Left colon (tissue), 2 donors: ENCODE measurements at regions not wholly inside any gene's neighbourhood (a gene's known extent, or its start where the extent isn't known, plus 50 kb on each side); places are given as distances from the start of the nearest gene placed in this dataset.
"Not testable (repeated sequence)": the region's sequence is repeated elsewhere in the genome, so short reads cannot be mapped to it uniquely, and the experiment has no call there.

ENCODE experiments used
- ATAC-seq: fragments of 200-7000 bp; cut with Tn5 transposase; one replicate; pipeline ENCODE4 v1.9.1; 2020; ENCODE audit warnings: mild to moderate bottlenecking, moderate library complexity
- DNase-seq, 2 donors: peaks; one replicate each; pipeline ENCODE4 v3.0.0-alpha.2; 2020
- intact Hi-C, 2 donors: fragments of 100-400 bp; cut with DNase I in 1 of 2; cut with micrococcal nuclease in 1 of 2; formaldehyde crosslinking; loops; one replicate each; pipeline versions ENCODE4 v1.11.2 to v1.14.0; 2022; cut with DNase I, micrococcal nuclease
- donor health status: DM: no; HTN: no; CAD: no.
- donor health status: DM: yes; HTN: yes; CAD: no.

- DNase-seq (no peak), ATAC-seq (no peak)
- intact Hi-C loops = no loop called here
Measured at GRCh38 chr3:15851735-15852134, 54.0 kb upstream of the ANKRD28 start.

DNA sequence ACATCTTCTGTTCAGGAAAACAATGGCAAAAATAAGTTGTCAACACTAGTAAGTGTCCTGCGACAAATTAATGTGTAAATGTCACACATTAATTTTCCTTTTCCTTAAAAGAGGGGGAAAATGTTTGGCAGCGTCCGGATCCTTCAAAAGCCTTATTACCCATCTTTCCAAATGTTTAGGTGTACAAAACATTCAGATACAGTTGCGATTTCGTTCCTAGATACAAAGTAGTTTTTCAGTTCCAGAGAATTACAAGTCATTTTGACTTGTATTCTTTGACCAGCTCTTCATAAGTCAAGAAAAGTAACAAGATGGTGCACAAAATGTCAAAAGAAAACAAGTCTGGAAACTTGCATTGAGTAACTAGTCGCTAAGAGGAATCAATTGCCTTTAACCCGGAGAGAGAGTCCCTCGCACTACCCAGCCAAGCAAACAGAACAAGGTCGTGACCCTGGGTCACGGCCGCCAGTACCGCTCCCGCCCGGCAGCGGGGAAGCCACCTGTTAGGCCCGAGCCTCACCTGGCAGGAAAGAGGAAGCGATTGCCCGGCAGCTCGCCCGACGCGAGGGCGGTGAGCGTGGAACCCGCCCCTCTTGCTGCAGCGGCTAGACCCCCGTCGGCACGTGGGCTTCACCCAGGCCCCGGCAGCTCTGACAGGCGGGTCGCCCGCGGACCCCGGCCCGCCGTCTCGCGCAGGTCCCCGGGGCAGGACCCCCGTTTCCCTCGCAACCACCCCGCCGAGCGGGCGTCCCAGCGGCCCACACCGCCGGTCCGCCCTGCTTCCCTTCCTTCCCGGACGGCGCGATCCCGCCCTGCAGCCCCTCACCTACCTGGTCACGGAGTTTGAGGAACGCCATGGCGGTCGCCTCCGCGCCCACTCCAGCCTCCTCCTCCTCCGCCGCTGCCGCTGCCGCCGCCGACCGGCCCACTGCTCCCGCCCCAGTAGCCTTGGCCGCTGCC, 61.0 kb upstream of the ANKRD28 start:
- ATAC-seq = peak; percentile 76
- intact Hi-C loops = no loop called here

DNA sequence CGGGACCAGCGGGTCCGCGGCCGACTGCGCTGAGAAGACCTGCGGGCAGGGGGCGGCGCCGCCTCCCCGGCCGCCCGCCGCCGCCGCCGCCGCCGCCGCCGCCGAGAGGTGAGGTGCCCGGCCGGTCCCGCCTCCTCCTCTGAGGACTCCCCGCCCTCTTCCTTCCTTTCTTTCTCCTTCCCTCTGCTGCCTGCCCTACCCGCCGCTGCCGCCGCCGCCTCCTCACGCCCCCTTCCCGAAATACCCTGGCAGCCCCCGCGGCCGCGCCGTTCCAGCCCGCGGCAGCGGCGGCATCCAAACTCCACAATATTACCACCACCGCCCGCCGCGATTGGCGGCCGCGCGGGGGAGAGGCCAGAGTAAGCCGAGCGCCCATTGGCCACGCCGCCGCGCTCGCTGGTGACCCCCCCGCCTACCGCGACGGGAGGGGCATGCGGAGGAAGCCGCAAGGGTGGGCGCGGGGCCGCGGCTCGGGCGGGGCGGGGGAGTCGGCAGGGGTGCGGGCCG, 61.8 kb upstream of the ANKRD28 start:
- intact Hi-C loops = no loop called here
- peak; percentile 84 for ATAC-seq
- DNase-seq = peak; percentile 81 to 86

More for the DNA sequence above, 61.0 kb upstream of the ANKRD28 start:
- DNase-seq = peak; percentile 79 to 81

- ATAC-seq = peak; percentile 77
- intact Hi-C loops = no loop called here
- peak; percentile 70 to 75 for DNase-seq
Measured at GRCh38 chr3:15860014-15860934, 62.5 kb upstream of the ANKRD28 start.

DNA sequence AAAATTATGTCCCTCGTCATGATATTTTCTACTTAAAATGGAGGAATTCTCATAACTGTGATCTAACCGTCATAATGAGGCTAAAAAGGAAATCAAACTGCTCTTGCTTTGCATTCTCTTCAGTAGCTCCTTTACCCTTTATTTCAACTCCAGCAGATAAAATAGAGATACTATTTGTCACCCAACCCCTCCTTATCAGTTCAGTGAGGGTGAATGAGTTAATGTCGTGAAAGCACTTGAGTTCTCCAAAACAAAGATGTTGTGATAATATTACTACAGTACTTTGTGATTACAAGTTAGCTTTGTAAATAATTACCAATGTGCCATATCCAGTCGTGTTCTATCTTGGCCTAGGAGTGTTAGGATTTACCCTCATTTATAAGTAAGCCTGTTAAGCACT, 63.4 kb upstream of the ANKRD28 start:
- no peak for DNase-seq
- ATAC-seq = no peak
- intact Hi-C loops = no loop called here

DNA sequence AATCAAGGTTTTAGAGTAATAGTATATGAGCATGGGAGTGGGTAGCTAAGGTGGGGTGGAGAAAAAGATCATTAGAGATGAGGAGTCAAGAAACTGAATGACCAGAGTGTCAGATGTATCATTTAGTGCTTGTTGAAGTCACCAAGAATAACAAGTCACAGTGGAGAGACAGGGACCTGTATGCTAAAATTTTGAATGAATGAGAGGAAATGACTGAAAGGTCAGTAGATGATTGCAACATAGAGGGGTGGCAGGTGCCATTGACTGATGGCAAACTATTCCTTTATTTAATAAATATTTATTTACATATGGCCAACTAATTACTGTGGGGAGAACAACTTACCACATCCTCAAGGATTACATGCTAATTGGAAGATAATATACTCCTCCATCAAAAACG, 75.0 kb upstream of the ANKRD28 start:
- DNase-seq = no peak
- intact Hi-C loops = no loop called here
- ATAC-seq = no peak

- no peak for ATAC-seq
- DNase-seq = no peak
- intact Hi-C loops = no loop called here
Measured at GRCh38 chr3:15873415-15873814, 75.6 kb upstream of the ANKRD28 start.

DNA sequence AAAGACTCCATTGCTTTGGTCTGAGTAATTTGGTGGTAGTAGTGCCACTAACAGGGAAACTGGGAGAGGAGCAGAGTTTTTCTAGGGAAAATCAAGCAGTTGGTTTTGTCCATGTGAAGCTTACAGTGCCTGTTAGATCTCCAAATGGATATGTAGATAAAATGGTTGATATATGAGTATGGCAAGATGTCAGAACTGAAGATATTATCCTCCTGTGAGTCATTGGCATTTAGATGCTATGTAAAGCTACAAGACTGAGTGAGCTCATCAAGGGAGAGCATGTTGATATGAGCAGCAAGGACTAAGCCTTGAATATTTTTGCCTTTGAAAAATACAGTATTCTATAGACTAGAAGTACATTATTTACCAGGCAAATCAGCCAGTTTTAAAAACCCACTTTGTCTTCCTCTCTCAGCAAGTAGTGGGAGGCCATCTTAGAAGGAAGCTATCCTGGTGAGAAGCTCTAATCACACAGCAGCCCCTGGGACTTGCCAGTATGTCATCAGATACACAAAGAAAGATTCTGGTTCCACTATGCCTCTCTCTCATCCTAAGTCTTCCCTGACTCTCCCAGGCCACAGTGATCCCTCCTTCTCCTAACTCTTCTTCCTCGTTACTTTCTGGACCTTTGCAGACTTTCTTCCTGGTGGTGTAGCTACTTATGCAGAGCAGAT, 77.4 kb upstream of the ANKRD28 start:
- ATAC-seq (no peak), DNase-seq (no peak)
- intact Hi-C loops = no loop called here

GRCh38 chr3:15876669-15877068, 78.9 kb upstream of the ANKRD28 start:
- intact Hi-C loops = no loop called here
- ATAC-seq (no peak), DNase-seq (no peak)

DNA sequence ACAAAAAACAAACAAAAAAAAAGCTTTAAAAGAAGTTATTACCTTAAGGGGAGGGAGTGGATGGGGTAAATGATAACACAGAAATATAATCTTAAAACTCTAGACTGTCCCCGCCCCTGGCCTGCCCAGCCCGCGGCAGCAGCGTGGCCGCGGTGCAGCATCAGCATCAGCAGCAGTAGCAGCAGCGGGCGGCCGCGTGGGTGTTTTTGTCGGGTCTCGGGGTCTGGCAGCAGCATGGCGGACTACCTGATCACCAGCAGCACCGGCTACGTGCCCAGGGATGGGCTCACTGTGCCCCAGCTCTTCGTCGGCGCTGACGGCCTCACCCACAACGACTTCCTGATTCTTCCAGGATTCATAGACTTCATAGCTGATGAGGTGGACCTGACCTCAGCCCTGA, 80.0 kb upstream of the ANKRD28 start:
- DNase-seq = no peak
- intact Hi-C loops = no loop called here
- ATAC-seq = no peak

- intact Hi-C loops, DNase-seq, ATAC-seq: not testable (repeated sequence)
Measured at GRCh38 chr3:15879787-15880186, 82.0 kb upstream of the ANKRD28 start.

DNA sequence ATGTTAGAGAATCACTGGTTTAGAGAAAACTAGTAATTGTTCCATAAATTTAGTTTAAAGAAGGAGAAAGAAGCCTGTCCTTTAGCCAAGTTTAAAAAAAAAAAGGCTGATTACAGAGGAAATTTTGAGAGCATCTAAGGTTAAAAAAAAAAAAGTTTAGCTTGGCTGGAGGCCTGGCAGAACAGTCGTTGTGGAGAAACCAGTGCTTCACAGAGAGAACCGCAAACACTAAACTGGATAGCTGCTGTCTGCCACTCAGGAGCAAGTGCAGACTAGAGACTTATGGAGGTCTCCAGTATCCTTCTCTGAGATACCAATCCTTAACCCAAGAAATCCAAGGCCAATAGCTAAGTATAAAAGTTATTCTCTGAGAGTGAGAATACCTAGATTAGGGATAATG, 84.8 kb upstream of the ANKRD28 start:
- ATAC-seq (no peak), DNase-seq (no peak)
- intact Hi-C loops = no loop called here

GRCh38 chr3:15884132-15884531, 86.4 kb upstream of the ANKRD28 start:
- intact Hi-C loops = no loop called here
- ATAC-seq = no peak
- no peak for DNase-seq

- DNase-seq (no peak), ATAC-seq (no peak)
- intact Hi-C loops = no loop called here
Measured at GRCh38 chr3:15886521-15886920, 88.7 kb upstream of the ANKRD28 start.

DNA sequence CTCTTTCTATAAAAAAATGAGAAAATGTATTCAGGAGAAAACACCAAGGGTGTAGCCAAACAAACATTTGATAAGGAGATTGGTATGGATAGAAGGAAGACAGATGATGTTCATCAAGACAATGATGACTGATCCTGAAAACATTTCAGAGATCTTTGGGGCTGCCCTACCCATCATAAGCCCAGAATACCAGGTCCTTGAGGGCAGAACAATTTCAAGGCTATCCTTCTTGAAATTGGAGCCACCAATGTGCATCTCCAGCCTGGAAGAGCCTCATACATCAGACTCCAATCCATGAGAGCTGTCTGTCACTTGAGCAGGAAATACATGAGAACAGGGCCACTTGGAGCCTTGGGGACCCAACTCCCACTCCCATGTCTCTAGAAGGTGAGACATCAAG, 89.5 kb upstream of the ANKRD28 start:
- intact Hi-C loops = no loop called here
- ATAC-seq (no peak), DNase-seq (no peak)

- intact Hi-C loops = no loop called here
Measured at GRCh38 chr3:15889936-15890335, 92.2 kb upstream of the ANKRD28 start.

GRCh38 chr3:15892311-15893227, 94.8 kb upstream of the ANKRD28 start:
- intact Hi-C loops = no loop called here
- DNase-seq (no peak), ATAC-seq (no peak)

More at GRCh38 chr3:15889936-15890335, 92.2 kb upstream of the ANKRD28 start:
- no peak for DNase-seq
- ATAC-seq = no peak

- intact Hi-C loops = no loop called here
- ATAC-seq (no peak), DNase-seq (no peak)
Measured at GRCh38 chr3:15894382-15894781, 96.6 kb upstream of the ANKRD28 start.
